Trophoblast cell (in vitro differentiated cells and primary cell): ENCODE measurements at regions not wholly inside any gene's neighbourhood (a gene's known extent, or its start where the extent isn't known, plus 50 kb on each side); places are given as distances from the start of the nearest gene placed in this dataset.

Experiments
- DNase-seq, 2 donors: peaks; one replicate each; pipeline ENCODE4 v3.0.0-alpha.2; 2016
- H2AFZ ChIP-seq: 2 replicates; pipeline ENCODE4 v1.6.1; 2013; ENCODE audit warnings: low read length, moderate library complexity, mild to moderate bottlenecking; ENCODE audit not compliant: insufficient read depth, poor library complexity
- H2AK5ac ChIP-seq: 2 replicates; pipeline ENCODE4 v1.6.1; 2013; ENCODE audit warnings: mild to moderate bottlenecking, low read length
- H2BK120ac ChIP-seq: 2 replicates; pipeline ENCODE4 v1.6.1; 2013; ENCODE audit warnings: low read length, mild to moderate bottlenecking, moderate library complexity; ENCODE audit not compliant: insufficient read depth, poor library complexity
- H2BK12ac ChIP-seq: 2 replicates; pipeline ENCODE4 v1.6.1; 2013; ENCODE audit warnings: mild to moderate bottlenecking, low read length, moderate library complexity
- H2BK5ac ChIP-seq: 2 replicates; pipeline ENCODE4 v1.6.1; 2013; ENCODE audit warnings: low read length, low read depth, moderate library complexity, mild to moderate bottlenecking; ENCODE audit not compliant: poor library complexity
- H3K14ac ChIP-seq: 2 replicates; pipeline ENCODE4 v1.6.1; 2013; ENCODE audit warnings: mild to moderate bottlenecking, low read length
- H3K18ac ChIP-seq: 2 replicates; pipeline ENCODE4 v1.6.1; 2013; ENCODE audit warnings: mild to moderate bottlenecking, low read length
- H3K23ac ChIP-seq: 2 replicates; pipeline ENCODE4 v1.6.1; 2013; ENCODE audit warnings: low read length
- H3K27ac ChIP-seq: 2 replicates; pipeline ENCODE4 v1.5.1; 2013; ENCODE audit warnings: low read depth, mild to moderate bottlenecking, inconsistent platforms, low read length, moderate library complexity
- H3K27me3 ChIP-seq: 2 replicates; pipeline ENCODE4 v1.6.1; 2013; ENCODE audit warnings: inconsistent platforms, mild to moderate bottlenecking, low read length, moderate library complexity; ENCODE audit not compliant: insufficient read depth
- H3K36me3 ChIP-seq, 2 experiments: 1 replicate in 1 of 2; 2 replicates in 1 of 2; pipeline ENCODE4 v1.6.1; 2013; ENCODE audit warnings: low read length in 2 of 2, mild to moderate bottlenecking in 2 of 2, moderate library complexity in 1 of 2; ENCODE audit not compliant: insufficient read depth in 2 of 2, control insufficient read depth in 1 of 2
- H3K4ac ChIP-seq: 2 replicates; pipeline ENCODE4 v1.6.1; 2013; ENCODE audit warnings: low read depth, mild to moderate bottlenecking, low read length, moderate library complexity
- H3K4me1 ChIP-seq, 2 experiments: 1 replicate in 1 of 2; 2 replicates in 1 of 2; pipeline ENCODE4 v1.6.1; 2013; ENCODE audit warnings: low read length in 2 of 2, mild to moderate bottlenecking in 2 of 2, moderate library complexity in 1 of 2; ENCODE audit not compliant: insufficient read depth in 2 of 2, control insufficient read depth in 1 of 2
- H3K4me2 ChIP-seq: 2 replicates; pipeline ENCODE4 v1.6.1; 2013; ENCODE audit warnings: inconsistent platforms, mild to moderate bottlenecking, low read length, moderate library complexity
- H3K4me3 ChIP-seq: 2 replicates; pipeline ENCODE4 v1.5.1; 2013; ENCODE audit warnings: mild to moderate bottlenecking, low read depth, low read length, inconsistent platforms
- H3K79me1 ChIP-seq: one replicate; pipeline ENCODE4 v1.6.1; 2013; ENCODE audit warnings: low read length
- H3K79me2 ChIP-seq: 2 replicates; pipeline ENCODE4 v1.6.1; 2013; ENCODE audit warnings: low read length, mild to moderate bottlenecking; ENCODE audit not compliant: control insufficient read depth, insufficient read depth, poor library complexity
- H3K9ac ChIP-seq: 2 replicates; pipeline ENCODE4 v1.6.1; 2013; ENCODE audit warnings: mild to moderate bottlenecking, low read length
- H3K9me3 ChIP-seq: 2 replicates; pipeline ENCODE4 v1.6.1; 2013; ENCODE audit warnings: low read depth, mild to moderate bottlenecking, control low read depth, inconsistent platforms, low read length; ENCODE audit not compliant: insufficient read depth
- H4K12ac ChIP-seq: 2 replicates; pipeline ENCODE4 v1.6.1; 2013; ENCODE audit warnings: low read depth, mild to moderate bottlenecking, low read length, moderate library complexity
- H4K8ac ChIP-seq: 2 replicates; pipeline ENCODE4 v1.6.1; 2013; ENCODE audit warnings: low read depth, mild to moderate bottlenecking, low read length, moderate library complexity
- H4K91ac ChIP-seq: one replicate; pipeline ENCODE4 v1.6.1; 2013; ENCODE audit warnings: low read depth, mild to moderate bottlenecking, low read length, moderate library complexity
- WGBS: extraction: QIAGEN DNeasy Blood & Tissue Kit; methylation state at CpG from one replicate; pipeline ENCODE4 v1.1.7; 2013; ENCODE audit warnings: missing lambda C conversion rate; ENCODE audit not compliant: insufficient read length, insufficient coverage; ENCODE audit errors: extremely low coverage; 5-methylcytosine and 5-hydroxymethylcytosine counted together

DNA sequence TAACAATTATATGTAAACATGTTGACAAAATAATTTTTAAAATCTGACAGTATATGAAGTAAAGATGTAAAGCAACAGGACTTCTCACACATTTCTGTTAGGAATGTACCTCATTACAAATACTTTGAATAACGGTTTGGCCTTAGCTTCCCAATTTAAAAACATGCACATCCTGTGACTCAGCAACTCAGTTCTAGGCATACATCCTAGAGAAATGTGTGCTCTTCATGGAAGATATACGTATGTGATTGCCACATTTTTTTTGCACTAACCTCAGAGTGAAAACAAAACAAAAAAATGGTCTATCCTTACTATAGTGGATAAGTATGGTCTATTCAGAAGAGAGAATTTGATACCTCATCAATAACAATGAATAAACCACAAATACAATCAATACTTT lies 314.6 kb downstream of the LIG4 start:
- no CpG with 5 or more reads among the region's 2 CpGs for WGBS
- Histone ChIP-seq H3K79me1 (no peaks in the 10 kb centered on the region), H3K14ac (no peak overlapping the region), H3K27me3 (no peaks in the 10 kb centered on the region), H3K4me1 (no peaks in the 10 kb centered on the region), H3K18ac (no peak overlapping the region), H3K27ac (no peak overlapping the region), H3K4me2 (no peak overlapping the region), H4K12ac (no peak overlapping the region), H2AFZ (no peak overlapping the region), H2BK120ac (no peak overlapping the region), H4K91ac (no peak overlapping the region), H3K4me3 (no peak overlapping the region), H3K79me2 (no peaks in the 10 kb centered on the region), H2BK12ac (no peak overlapping the region), H3K9ac (no peak overlapping the region), H3K9me3 (no peaks in the 10 kb centered on the region), H3K4ac (no peak overlapping the region), H3K36me3 (no peaks in the 10 kb centered on the region), H4K8ac (no peak overlapping the region), H2AK5ac (no peak overlapping the region), H2BK5ac (no peak overlapping the region), H3K23ac (no peak overlapping the region)
- DNase-seq, result no peak

GRCh38 chr13:107886118-107886517 lies 329.2 kb downstream of the LIG4 start:
- H4K12ac ChIP-seq, result no peak overlapping the region

DNA sequence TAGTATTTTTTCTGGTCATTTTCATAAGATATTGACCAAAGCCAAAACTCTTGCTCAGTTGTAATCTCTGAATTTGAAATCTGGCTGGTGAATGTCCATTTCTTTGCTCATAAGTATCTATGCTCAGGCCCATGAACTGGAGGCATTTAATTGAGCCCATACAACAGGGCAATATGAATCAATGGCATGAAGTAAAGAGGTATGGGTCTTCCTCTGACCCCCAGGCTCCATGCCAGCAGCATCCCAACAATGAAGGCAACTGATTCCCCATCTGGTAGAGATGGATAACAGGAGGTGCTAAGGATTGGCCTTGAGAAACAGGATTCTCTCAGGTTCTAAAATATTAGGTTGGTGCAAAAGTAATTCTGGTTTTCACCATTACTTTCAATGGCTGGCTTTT lies 330.8 kb downstream of the LIG4 start:
- no peak overlapping the region for H3K27ac ChIP-seq
- H3K4ac ChIP-seq, result no peak overlapping the region
- H3K36me3 ChIP-seq, result no peaks in the 10 kb centered on the region
- H2AK5ac ChIP-seq, result no peak overlapping the region
- no peak overlapping the region for H4K12ac ChIP-seq
- no peak overlapping the region for H3K9ac ChIP-seq
- H3K79me2 ChIP-seq, result no peaks in the 10 kb centered on the region
- no peak overlapping the region for H3K18ac ChIP-seq
- H3K4me3 ChIP-seq, result no peak overlapping the region
- H3K23ac ChIP-seq, result no peak overlapping the region
- peaks cover 2% of the 10 kb centered on the region for H3K9me3 ChIP-seq
- no peak overlapping the region for H4K91ac ChIP-seq
- H3K14ac ChIP-seq, result no peak overlapping the region
- no peak overlapping the region for H2BK5ac ChIP-seq
- H3K79me1 ChIP-seq, result no peaks in the 10 kb centered on the region
- no peaks in the 10 kb centered on the region for H3K4me1 ChIP-seq
- H2BK120ac ChIP-seq, result no peak overlapping the region
- H2AFZ ChIP-seq, result no peak overlapping the region
- H3K4me2 ChIP-seq, result no peak overlapping the region
- H3K27me3 ChIP-seq, result no peaks in the 10 kb centered on the region
- no peak overlapping the region for H4K8ac ChIP-seq
- no peak overlapping the region for H2BK12ac ChIP-seq
- no peak for DNase-seq

More at GRCh38 chr13:107886118-107886517, 329.2 kb downstream of the LIG4 start:
- Histone ChIP-seq H3K27ac (no peak overlapping the region), H2AK5ac (no peak overlapping the region), H3K14ac (no peak overlapping the region), H3K79me1 (no peaks in the 10 kb centered on the region), H2BK12ac (no peak overlapping the region), H3K79me2 (no peaks in the 10 kb centered on the region), H3K4me1 (no peaks in the 10 kb centered on the region), H3K4me3 (no peak overlapping the region), H4K91ac (no peak overlapping the region), H2AFZ (no peak overlapping the region), H3K23ac (no peak overlapping the region), H3K18ac (no peak overlapping the region), H2BK5ac (no peak overlapping the region), H3K36me3 (no peaks in the 10 kb centered on the region), H3K9me3 (peaks cover 2% of the 10 kb centered on the region), H3K9ac (no peak overlapping the region), H3K27me3 (no peaks in the 10 kb centered on the region), H2BK120ac (no peak overlapping the region), H4K8ac (no peak overlapping the region), H3K4me2 (no peak overlapping the region), H3K4ac (no peak overlapping the region)
- no CpG with 5 or more reads among the region's 2 CpGs for whole genome bisulfite sequencing
- DNase-seq, result no peak

DNA sequence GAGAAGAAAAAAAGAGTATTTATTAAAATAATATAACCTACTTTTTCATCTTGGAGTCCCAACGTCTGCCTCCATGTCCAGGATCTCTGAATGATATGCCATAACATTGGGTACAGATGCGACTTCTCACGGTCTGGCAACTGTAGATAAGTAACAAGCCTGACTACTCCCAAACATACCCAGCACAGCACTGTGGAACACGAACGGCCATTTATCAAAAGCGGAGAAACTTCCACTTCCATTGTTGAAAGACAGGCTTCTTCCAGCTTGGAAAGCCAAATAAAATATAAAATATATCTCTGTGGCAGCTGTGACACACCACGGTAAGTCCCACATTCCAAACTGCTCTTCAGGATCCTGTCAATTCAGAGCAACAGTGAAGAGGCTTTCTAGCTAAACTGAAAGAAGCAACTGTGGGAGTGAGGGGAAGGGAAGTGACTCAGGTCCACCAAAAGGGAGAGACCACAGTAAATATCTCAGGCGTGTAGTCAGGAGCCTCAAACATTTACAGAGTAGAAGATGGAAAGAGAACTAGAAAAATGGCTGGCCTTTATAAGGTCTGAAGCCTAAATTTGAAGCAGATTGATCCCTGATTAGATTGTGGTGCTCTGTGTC lies 331.7 kb downstream of the LIG4 start:
- Histone ChIP-seq H2BK5ac (no peak overlapping the region), H2AK5ac (no peak overlapping the region), H3K27ac (no peak overlapping the region), H4K8ac (no peak overlapping the region), H2BK120ac (no peak overlapping the region), H3K14ac (no peak overlapping the region), H4K12ac (no peak overlapping the region), H3K9ac (no peak overlapping the region), H3K4ac (no peak overlapping the region), H4K91ac (no peak overlapping the region), H2AFZ (no peak overlapping the region), H3K36me3 (no peaks in the 10 kb centered on the region), H2BK12ac (no peak overlapping the region), H3K79me1 (no peaks in the 10 kb centered on the region), H3K4me1 (no peaks in the 10 kb centered on the region), H3K23ac (no peak overlapping the region), H3K79me2 (no peaks in the 10 kb centered on the region), H3K4me2 (no peak overlapping the region), H3K9me3 (peaks cover 2% of the 10 kb centered on the region), H3K27me3 (no peaks in the 10 kb centered on the region), H3K4me3 (no peak overlapping the region), H3K18ac (no peak overlapping the region)
- no peak for DNase-seq
- no CpG with 5 or more reads among the region's 8 CpGs for WGBS
